ENCODE measurements at regions not wholly inside any gene's neighbourhood (a gene's known extent, or its start where the extent isn't known, plus 50 kb on each side); places are given as distances from the start of the nearest gene placed in this dataset.
A peak's percentile ranks its signal among the peaks of the same experiment; 100 is the strongest.
"Not testable (repeated sequence)": the region's sequence is repeated elsewhere in the genome, so short reads cannot be mapped to it uniquely, and the experiment has no call there.

GRCh38 chr21:6363591-6363990, 4157.8 kb upstream of the TPTE start:
- not testable (repeated sequence) for DNase-seq

GRCh38 chr21:6368824-6369223, 4152.6 kb upstream of the TPTE start:
- peak; percentile 0 for DNase-seq

GRCh38 chr21:6373253-6373652, 4148.1 kb upstream of the TPTE start:
- DNase-seq: not testable (repeated sequence)

- DNase-seq: peak; percentile 8
These were observed 4147.2 kb upstream of the TPTE start for GRCh38 chr21:6374232-6374631.

- peak; percentile 0 for DNase-seq
These were observed 4146.5 kb upstream of the TPTE start for GRCh38 chr21:6374926-6375325.

GRCh38 chr21:6375776-6376175, 4145.6 kb upstream of the TPTE start:
- not testable (repeated sequence) for DNase-seq

- not testable (repeated sequence) for DNase-seq
These were observed 4144.9 kb upstream of the TPTE start for GRCh38 chr21:6376321-6377070.
